ENCODE measurements at regions not wholly inside any gene's neighbourhood (a gene's known extent, or its start where the extent isn't known, plus 50 kb on each side); places are given as distances from the start of the nearest gene placed in this dataset.

DNA sequence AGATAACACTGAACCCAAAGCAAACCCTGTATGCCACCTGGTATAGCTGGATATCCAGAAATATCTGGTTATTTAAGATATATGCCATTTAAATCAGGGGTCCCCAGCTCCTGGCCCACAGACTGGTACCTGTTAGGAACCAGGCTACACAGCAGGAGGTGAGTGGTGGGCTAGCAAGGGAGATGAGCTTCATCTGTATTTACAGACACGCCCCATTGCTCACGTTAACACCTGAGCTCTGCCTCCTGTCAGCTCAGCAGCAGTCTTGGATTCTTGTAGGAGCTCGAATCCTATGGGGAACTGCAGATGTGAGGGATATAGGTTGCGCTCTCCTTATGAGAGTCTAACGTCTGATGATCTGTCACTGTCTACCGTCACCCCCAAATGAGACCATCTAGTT lies 646.6 kb downstream of the TLE4 start:
- no peaks in the 10 kb centered on the region for H3K4me1 ChIP-seq (ENCODE audit: control insufficient read depth in 3 of 3, insufficient read depth in 3 of 3, low read length in 3 of 3)
- H3K27ac ChIP-seq (ENCODE audit: low read depth, low read length): no peak overlapping the region
- no peak overlapping the region for H3K9ac ChIP-seq (ENCODE audit: low read depth in 1 of 3, low read length in 3 of 3)

DNA sequence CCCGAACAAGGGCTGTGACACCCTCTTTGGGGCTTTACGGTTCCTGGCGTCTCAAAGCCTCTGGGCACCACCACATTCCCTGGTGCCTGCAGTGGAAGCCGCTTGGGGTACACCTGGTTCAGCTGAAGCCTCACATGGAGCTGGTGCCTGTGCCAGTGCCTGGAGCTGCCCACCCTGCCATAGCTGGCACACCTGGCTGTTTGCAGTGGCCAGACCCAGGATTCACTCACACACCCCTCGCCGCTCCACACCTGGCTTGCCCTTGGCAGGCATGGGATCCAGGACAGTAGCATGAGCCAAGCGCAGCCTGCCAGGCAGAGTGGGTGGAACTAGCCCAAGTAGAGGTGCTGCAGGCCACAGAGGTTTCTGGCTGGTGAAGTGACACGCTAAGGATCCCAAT lies 641.8 kb downstream of the TLE4 start:
- H3K9me3 ChIP-seq (ENCODE audit: control insufficient read depth in 3 of 3, low read length in 3 of 3): no peaks in the 10 kb centered on the region
- H3K4me1 ChIP-seq (ENCODE audit: control insufficient read depth in 3 of 3, insufficient read depth in 3 of 3, low read length in 3 of 3): no peaks in the 10 kb centered on the region
- no peaks in the 10 kb centered on the region for H3K27me3 ChIP-seq (ENCODE audit: control insufficient read depth in 3 of 3, insufficient read depth in 3 of 3, low read length in 3 of 3)
- H3K27ac ChIP-seq (ENCODE audit: low read depth, low read length): no peak overlapping the region
- no peaks in the 10 kb centered on the region for H3K36me3 ChIP-seq (ENCODE audit: control insufficient read depth in 3 of 3, insufficient read depth in 3 of 3, low read length in 3 of 3)
- H3K4me3 ChIP-seq (ENCODE audit: low read length in 3 of 3): no peak overlapping the region
- H3K9ac ChIP-seq (ENCODE audit: low read depth in 1 of 3, low read length in 3 of 3): no peak overlapping the region

More for the DNA sequence above, 646.6 kb downstream of the TLE4 start:
- H3K9me3 ChIP-seq (ENCODE audit: control insufficient read depth in 3 of 3, low read length in 3 of 3): no peaks in the 10 kb centered on the region
- H3K36me3 ChIP-seq (ENCODE audit: control insufficient read depth in 3 of 3, insufficient read depth in 3 of 3, low read length in 3 of 3): no peaks in the 10 kb centered on the region
- H3K4me3 ChIP-seq (ENCODE audit: low read length in 3 of 3): no peak overlapping the region
- no peaks in the 10 kb centered on the region for H3K27me3 ChIP-seq (ENCODE audit: control insufficient read depth in 3 of 3, insufficient read depth in 3 of 3, low read length in 3 of 3)

DNA sequence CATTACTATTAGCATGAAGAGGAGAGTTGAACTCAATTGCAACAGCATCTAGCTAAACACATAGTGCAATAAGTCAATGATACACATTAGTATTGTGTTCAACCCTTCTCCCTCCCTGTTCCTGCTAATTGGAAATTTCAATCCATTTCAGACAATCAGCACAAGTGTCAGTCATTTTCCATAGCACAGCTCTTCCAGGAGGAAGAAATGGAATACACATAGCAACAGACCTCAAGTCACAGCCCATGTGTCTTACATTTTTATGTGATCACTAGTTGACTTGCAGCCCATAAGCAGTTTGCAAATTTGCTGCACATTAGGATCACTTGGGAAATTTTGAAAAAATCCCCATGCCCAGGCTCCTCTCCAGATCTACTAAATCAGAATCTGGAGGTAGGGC lies 636.9 kb downstream of the TLE4 start:
- no peaks in the 10 kb centered on the region for H3K9me3 ChIP-seq (ENCODE audit: control insufficient read depth in 3 of 3, low read length in 3 of 3)
- no peak overlapping the region for H3K4me3 ChIP-seq (ENCODE audit: low read length in 3 of 3)
- no peaks in the 10 kb centered on the region for H3K27me3 ChIP-seq (ENCODE audit: control insufficient read depth in 3 of 3, insufficient read depth in 3 of 3, low read length in 3 of 3)
- no peak overlapping the region for H3K9ac ChIP-seq (ENCODE audit: low read depth in 1 of 3, low read length in 3 of 3)
- H3K36me3 ChIP-seq (ENCODE audit: control insufficient read depth in 3 of 3, insufficient read depth in 3 of 3, low read length in 3 of 3): no peaks in the 10 kb centered on the region
- H3K27ac ChIP-seq (ENCODE audit: low read depth, low read length): no peak overlapping the region
- H3K4me1 ChIP-seq (ENCODE audit: control insufficient read depth in 3 of 3, insufficient read depth in 3 of 3, low read length in 3 of 3): no peaks in the 10 kb centered on the region

DNA sequence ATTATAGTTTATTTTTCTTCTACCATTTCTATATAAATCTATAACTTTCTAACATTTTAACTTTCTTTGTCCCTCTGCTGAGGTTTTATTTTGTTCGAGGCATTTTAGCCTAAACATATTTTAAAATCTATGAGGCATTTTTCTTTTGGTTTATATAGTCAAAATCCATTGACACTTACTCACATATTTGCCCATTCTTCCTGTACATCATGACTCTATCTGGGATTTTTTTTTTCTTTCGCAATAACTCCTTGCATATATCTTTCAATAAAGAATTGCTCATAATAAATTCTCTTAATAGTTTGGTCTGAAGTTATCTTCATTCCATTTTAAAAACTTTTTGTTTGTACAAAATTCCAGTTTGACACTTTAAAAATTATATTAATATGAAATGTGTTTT lies 632.3 kb downstream of the TLE4 start:
- Histone ChIP-seq H3K9ac (ENCODE audit: low read depth in 1 of 3, low read length in 3 of 3) (no peak overlapping the region), H3K27me3 (ENCODE audit: control insufficient read depth in 3 of 3, insufficient read depth in 3 of 3, low read length in 3 of 3) (no peaks in the 10 kb centered on the region), H3K9me3 (ENCODE audit: control insufficient read depth in 3 of 3, low read length in 3 of 3) (no peaks in the 10 kb centered on the region), H3K27ac (ENCODE audit: low read depth, low read length) (no peak overlapping the region), H3K4me1 (ENCODE audit: control insufficient read depth in 3 of 3, insufficient read depth in 3 of 3, low read length in 3 of 3) (no peaks in the 10 kb centered on the region), H3K36me3 (ENCODE audit: control insufficient read depth in 3 of 3, insufficient read depth in 3 of 3, low read length in 3 of 3) (no peaks in the 10 kb centered on the region), H3K4me3 (ENCODE audit: low read length in 3 of 3) (no peak overlapping the region)

DNA sequence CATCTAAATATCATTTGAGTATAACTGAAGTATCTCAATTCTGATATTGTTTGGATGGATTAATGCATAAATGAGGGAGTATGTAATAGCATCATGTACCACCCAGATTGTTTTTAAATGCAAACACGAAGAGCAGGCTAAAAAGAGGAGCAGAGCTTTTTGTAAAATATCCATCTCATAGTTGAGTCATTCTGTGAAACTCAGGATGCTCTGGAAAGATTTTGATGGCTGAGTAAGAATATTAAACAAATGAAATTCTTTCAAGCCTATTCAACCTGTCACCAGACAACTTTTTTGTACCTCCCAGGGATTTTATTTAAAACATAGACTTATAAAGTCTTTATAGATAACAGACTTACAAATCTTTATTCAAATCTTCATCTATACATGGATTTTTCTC lies 625.9 kb downstream of the TLE4 start:
- Histone ChIP-seq H3K4me1 (ENCODE audit: control insufficient read depth in 3 of 3, insufficient read depth in 3 of 3, low read length in 3 of 3) (no peaks in the 10 kb centered on the region), H3K9ac (ENCODE audit: low read depth in 1 of 3, low read length in 3 of 3) (no peak overlapping the region), H3K36me3 (ENCODE audit: control insufficient read depth in 3 of 3, insufficient read depth in 3 of 3, low read length in 3 of 3) (no peaks in the 10 kb centered on the region), H3K9me3 (ENCODE audit: control insufficient read depth in 3 of 3, low read length in 3 of 3) (no peaks in the 10 kb centered on the region), H3K4me3 (ENCODE audit: low read length in 3 of 3) (no peak overlapping the region), H3K27ac (ENCODE audit: low read depth, low read length) (no peak overlapping the region), H3K27me3 (ENCODE audit: control insufficient read depth in 3 of 3, insufficient read depth in 3 of 3, low read length in 3 of 3) (no peaks in the 10 kb centered on the region)

DNA sequence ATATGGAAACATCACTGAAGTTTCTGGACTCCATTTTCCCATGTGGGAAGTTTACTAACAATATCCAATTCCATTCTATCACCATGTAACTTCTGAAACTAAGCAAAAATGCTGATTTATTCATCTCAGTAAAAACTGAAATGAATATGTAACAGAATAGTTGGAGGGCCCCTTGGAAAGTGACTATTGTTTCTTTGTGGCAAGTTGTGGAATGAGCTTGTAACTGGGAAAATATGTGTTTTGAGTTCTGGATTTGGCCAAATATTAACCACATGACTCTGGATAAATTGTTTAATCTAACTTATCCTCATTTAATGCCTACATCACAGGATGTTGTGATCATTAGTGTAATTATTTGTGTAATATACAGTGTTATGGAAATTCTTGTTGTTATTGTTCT lies 619.3 kb downstream of the TLE4 start:
- no peaks in the 10 kb centered on the region for H3K9me3 ChIP-seq (ENCODE audit: control insufficient read depth in 3 of 3, low read length in 3 of 3)
- no peaks in the 10 kb centered on the region for H3K27me3 ChIP-seq (ENCODE audit: control insufficient read depth in 3 of 3, insufficient read depth in 3 of 3, low read length in 3 of 3)
- H3K4me1 ChIP-seq (ENCODE audit: control insufficient read depth in 3 of 3, insufficient read depth in 3 of 3, low read length in 3 of 3): no peaks in the 10 kb centered on the region
- no peak overlapping the region for H3K9ac ChIP-seq (ENCODE audit: low read depth in 1 of 3, low read length in 3 of 3)
- H3K27ac ChIP-seq (ENCODE audit: low read depth, low read length): no peak overlapping the region
- H3K36me3 ChIP-seq (ENCODE audit: control insufficient read depth in 3 of 3, insufficient read depth in 3 of 3, low read length in 3 of 3): no peaks in the 10 kb centered on the region
- no peak overlapping the region for H3K4me3 ChIP-seq (ENCODE audit: low read length in 3 of 3)

DNA sequence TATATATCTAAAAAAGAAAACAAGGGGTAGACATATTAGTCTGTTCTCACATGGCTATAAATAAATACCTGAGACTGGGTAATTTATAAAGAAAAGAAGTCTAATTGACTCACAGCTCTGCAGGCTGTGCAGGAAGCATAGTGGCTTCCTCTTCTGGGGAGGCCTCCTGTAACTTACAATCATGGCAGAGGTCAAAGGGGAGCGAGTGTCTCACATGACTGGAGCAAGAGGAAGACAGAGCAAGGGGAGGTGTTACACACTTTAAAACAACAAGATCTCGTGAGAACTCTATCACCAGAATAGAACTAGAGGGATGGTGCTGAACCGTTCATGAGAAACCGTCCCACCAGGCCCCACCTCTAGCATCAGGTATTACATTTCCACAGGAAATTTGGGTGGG lies 616.8 kb downstream of the TLE4 start:
- no peak overlapping the region for H3K27ac ChIP-seq (ENCODE audit: low read depth, low read length)
- no peak overlapping the region for H3K4me3 ChIP-seq (ENCODE audit: low read length in 3 of 3)

DNA sequence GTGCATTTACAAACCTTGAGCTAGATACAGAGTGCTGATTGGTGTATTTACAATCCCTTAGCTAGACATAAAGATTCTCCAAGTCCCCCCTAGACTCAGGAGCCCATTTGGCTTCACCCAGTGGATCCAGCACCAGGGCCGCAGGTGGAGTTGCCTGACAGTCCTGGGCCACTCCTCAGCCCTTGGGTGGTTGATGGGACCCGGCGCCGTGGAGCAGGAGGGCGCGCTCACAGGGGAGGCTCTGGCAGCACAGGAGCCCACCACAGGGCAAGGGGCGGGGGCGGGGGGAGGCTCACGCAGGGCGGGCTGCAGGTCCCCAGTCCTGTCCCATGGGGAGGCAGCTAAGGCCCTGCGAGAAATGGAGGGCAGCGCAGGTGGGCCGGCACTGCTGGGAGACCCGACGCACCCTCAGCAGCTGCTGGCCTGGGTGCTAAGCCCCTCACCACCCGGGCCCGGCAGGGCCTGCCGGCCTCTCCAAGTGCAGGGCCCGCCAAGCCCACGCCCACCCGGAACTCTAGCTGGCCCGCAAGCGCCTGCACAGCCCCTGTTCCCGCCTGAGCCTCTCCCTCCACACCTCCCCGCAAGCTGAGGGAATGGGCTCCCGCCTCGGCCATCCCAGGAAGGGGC lies 613.5 kb downstream of the TLE4 start:
- Histone ChIP-seq H3K36me3 (ENCODE audit: control insufficient read depth in 3 of 3, insufficient read depth in 3 of 3, low read length in 3 of 3) (no peaks in the 10 kb centered on the region), H3K27ac (ENCODE audit: low read depth, low read length) (no peak overlapping the region), H3K9me3 (ENCODE audit: control insufficient read depth in 3 of 3, low read length in 3 of 3) (peaks cover 0 to 4% (median 0%) of the 10 kb centered on the region in 3 donors), H3K4me3 (ENCODE audit: low read length in 3 of 3) (no peak overlapping the region), H3K9ac (ENCODE audit: low read depth in 1 of 3, low read length in 3 of 3) (no peak overlapping the region), H3K4me1 (ENCODE audit: control insufficient read depth in 3 of 3, insufficient read depth in 3 of 3, low read length in 3 of 3) (no peaks in the 10 kb centered on the region), H3K27me3 (ENCODE audit: control insufficient read depth in 3 of 3, insufficient read depth in 3 of 3, low read length in 3 of 3) (no peaks in the 10 kb centered on the region)

More for the DNA sequence above, 616.8 kb downstream of the TLE4 start:
- Histone ChIP-seq H3K9me3 (ENCODE audit: control insufficient read depth in 3 of 3, low read length in 3 of 3) (no peaks in the 10 kb centered on the region), H3K27me3 (ENCODE audit: control insufficient read depth in 3 of 3, insufficient read depth in 3 of 3, low read length in 3 of 3) (no peaks in the 10 kb centered on the region), H3K36me3 (ENCODE audit: control insufficient read depth in 3 of 3, insufficient read depth in 3 of 3, low read length in 3 of 3) (no peaks in the 10 kb centered on the region), H3K9ac (ENCODE audit: low read depth in 1 of 3, low read length in 3 of 3) (no peak overlapping the region), H3K4me1 (ENCODE audit: control insufficient read depth in 3 of 3, insufficient read depth in 3 of 3, low read length in 3 of 3) (no peaks in the 10 kb centered on the region)

DNA sequence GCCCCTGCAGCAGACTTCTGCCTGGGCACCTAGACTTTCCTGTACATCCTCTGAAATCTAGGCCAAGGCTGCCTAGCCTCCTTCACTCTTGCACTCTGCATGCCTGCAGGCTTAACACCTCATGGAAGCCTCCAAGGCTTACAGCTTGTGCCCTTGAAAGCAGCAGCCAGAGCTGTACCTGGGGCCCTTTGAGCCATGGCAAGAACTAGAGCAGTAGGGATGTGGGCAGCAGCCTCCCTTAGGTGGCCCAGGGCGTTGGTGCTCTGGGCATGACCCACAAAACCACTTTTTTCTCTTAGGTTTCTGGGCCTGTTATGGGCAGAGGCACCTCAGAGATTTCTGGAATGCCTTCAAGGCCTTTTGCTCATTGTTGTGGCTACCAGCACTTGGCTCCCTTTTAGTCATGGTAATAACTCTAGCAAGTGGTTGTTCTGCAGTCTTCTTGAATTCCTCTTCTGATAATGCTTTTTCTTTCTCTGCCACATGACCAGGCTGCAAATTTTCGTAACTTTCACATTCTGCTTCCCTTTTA lies 606.2 kb downstream of the TLE4 start:
- Histone ChIP-seq H3K9me3 (ENCODE audit: control insufficient read depth in 3 of 3, low read length in 3 of 3) (peaks cover 0 to 4% (median 0%) of the 10 kb centered on the region in 3 donors), H3K4me1 (ENCODE audit: control insufficient read depth in 3 of 3, insufficient read depth in 3 of 3, low read length in 3 of 3) (no peaks in the 10 kb centered on the region), H3K36me3 (ENCODE audit: control insufficient read depth in 3 of 3, insufficient read depth in 3 of 3, low read length in 3 of 3) (no peaks in the 10 kb centered on the region), H3K27me3 (ENCODE audit: control insufficient read depth in 3 of 3, insufficient read depth in 3 of 3, low read length in 3 of 3) (no peaks in the 10 kb centered on the region), H3K9ac (ENCODE audit: low read depth in 1 of 3, low read length in 3 of 3) (no peak overlapping the region), H3K27ac (ENCODE audit: low read depth, low read length) (no peak overlapping the region), H3K4me3 (ENCODE audit: low read length in 3 of 3) (no peak overlapping the region)

DNA sequence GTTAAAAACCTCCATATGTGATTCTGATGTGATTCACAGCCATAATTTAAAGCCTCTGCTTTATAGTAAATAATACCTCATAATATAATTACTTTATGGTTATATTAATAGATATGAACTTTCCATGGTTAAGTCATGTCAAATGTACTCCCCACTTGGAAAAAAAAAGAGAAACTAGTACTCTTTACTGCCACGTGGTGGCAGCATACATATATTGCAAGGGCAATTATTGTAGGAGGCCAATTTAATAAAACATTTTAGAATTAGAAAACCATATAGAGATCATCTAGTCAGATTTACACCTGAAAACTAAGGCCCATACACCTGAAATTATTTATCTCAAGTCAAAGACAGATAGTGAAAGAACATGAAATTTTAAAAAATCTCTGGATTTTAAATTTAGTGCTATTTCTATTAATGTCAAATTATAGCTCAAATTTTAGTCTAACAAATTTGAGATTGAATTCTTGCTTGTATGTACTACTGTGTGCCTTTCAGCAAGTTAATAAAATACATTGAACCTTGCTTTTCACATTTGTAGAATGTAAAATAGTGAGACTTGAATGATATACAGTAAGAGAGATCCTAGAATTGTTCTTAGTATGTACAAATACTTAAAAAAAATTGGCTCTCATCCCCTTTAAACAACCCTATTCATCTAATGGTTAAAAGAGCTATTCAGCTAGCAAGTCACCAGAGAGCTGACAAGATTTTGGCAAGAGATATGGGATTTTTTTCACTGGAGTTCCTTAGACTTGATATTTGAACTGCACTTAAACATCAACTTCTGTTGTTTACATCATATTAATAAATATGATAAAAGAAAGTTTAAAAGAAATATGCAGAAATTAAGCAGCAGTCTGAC lies 603.8 kb downstream of the TLE4 start:
- Histone ChIP-seq H3K27me3 (ENCODE audit: control insufficient read depth in 3 of 3, insufficient read depth in 3 of 3, low read length in 3 of 3) (no peaks in the 10 kb centered on the region), H3K36me3 (ENCODE audit: control insufficient read depth in 3 of 3, insufficient read depth in 3 of 3, low read length in 3 of 3) (no peaks in the 10 kb centered on the region), H3K9ac (ENCODE audit: low read depth in 1 of 3, low read length in 3 of 3) (no peak overlapping the region), H3K4me3 (ENCODE audit: low read length in 3 of 3) (no peak overlapping the region), H3K27ac (ENCODE audit: low read depth, low read length) (no peak overlapping the region), H3K4me1 (ENCODE audit: control insufficient read depth in 3 of 3, insufficient read depth in 3 of 3, low read length in 3 of 3) (no peaks in the 10 kb centered on the region), H3K9me3 (ENCODE audit: control insufficient read depth in 3 of 3, low read length in 3 of 3) (no peaks in the 10 kb centered on the region)
